Glutamatergic neuron (in vitro differentiated cells): ENCODE measurements at regions not wholly inside any gene's neighbourhood (a gene's known extent, or its start where the extent isn't known, plus 50 kb on each side); places are given as distances from the start of the nearest gene placed in this dataset.

ENCODE experiments used
- DNase-seq: peaks from one replicate; pipeline ENCODE4 v3.0.0; 2022
- H3K27ac Mint-ChIP-seq: one replicate; pipeline ENCODE4 v1.8.0; 2020; ENCODE audit warnings: mild to moderate bottlenecking, mixed read lengths, inconsistent platforms; ENCODE audit not compliant: unreplicated experiment
- H3K27me3 Mint-ChIP-seq: one replicate; pipeline ENCODE4 v1.8.0; 2020; ENCODE audit warnings: mild to moderate bottlenecking, moderate library complexity, mixed read lengths, inconsistent platforms; ENCODE audit not compliant: unreplicated experiment
- H3K36me3 Mint-ChIP-seq: one replicate; pipeline ENCODE4 v1.8.0; 2020; ENCODE audit warnings: mild to moderate bottlenecking, mixed read lengths, inconsistent platforms; ENCODE audit not compliant: unreplicated experiment
- H3K4me1 Mint-ChIP-seq: one replicate; pipeline ENCODE4 v1.8.0; 2020; ENCODE audit warnings: mild to moderate bottlenecking, low read depth, mixed read lengths, inconsistent platforms; ENCODE audit not compliant: unreplicated experiment
- H3K4me3 Mint-ChIP-seq: one replicate; pipeline ENCODE4 v1.8.0; 2020; ENCODE audit warnings: mild to moderate bottlenecking, mixed read lengths, inconsistent platforms; ENCODE audit not compliant: unreplicated experiment
- H3K9me3 Mint-ChIP-seq: one replicate; pipeline ENCODE4 v1.8.0; 2020; ENCODE audit warnings: mild to moderate bottlenecking, moderate library complexity, mixed read lengths, inconsistent platforms; ENCODE audit not compliant: unreplicated experiment
- CTCF ChIP-seq: fragments of 200-600 bp; sonication (generic); IDR thresholded peaks from one replicate; pipeline ENCODE4 v1.5.0; 2021; ENCODE audit not compliant: partially characterized antibody, unreplicated experiment

- no peaks in the 10 kb centered on the region for H3K9me3 Mint-ChIP-seq
- no peak for DNase-seq
- H3K4me3 Mint-ChIP-seq, result no peak overlapping the region
- H3K4me1 Mint-ChIP-seq, result no peaks in the 10 kb centered on the region
- no peak for TF ChIP-seq CTCF
- no peaks in the 10 kb centered on the region for H3K36me3 Mint-ChIP-seq
- H3K27me3 Mint-ChIP-seq, result no peaks in the 10 kb centered on the region
- no peak overlapping the region for H3K27ac Mint-ChIP-seq
Observed at GRCh38 chr6:120947111-120947510, 387.2 kb downstream of the TBC1D32 start.

- no peaks in the 10 kb centered on the region for H3K4me1 Mint-ChIP-seq
- no peaks in the 10 kb centered on the region for H3K9me3 Mint-ChIP-seq
- no peak overlapping the region for H3K27ac Mint-ChIP-seq
- no peaks in the 10 kb centered on the region for H3K27me3 Mint-ChIP-seq
- no peak for TF ChIP-seq CTCF
- H3K4me3 Mint-ChIP-seq, result no peak overlapping the region
- DNase-seq, result no peak
- H3K36me3 Mint-ChIP-seq, result no peaks in the 10 kb centered on the region
Observed at GRCh38 chr6:120945905-120946594, 388.2 kb downstream of the TBC1D32 start.

GRCh38 chr6:120938876-120939472 is 395.3 kb downstream of the TBC1D32 start:
- H3K27ac Mint-ChIP-seq, result no peak overlapping the region
- no peak for TF ChIP-seq CTCF
- H3K36me3 Mint-ChIP-seq, result no peaks in the 10 kb centered on the region
- H3K4me1 Mint-ChIP-seq, result no peaks in the 10 kb centered on the region
- no peaks in the 10 kb centered on the region for H3K9me3 Mint-ChIP-seq
- H3K4me3 Mint-ChIP-seq, result no peak overlapping the region
- no peaks in the 10 kb centered on the region for H3K27me3 Mint-ChIP-seq
- DNase-seq, result no peak

- TF ChIP-seq CTCF, result no peak
- Mint-ChIP-seq H3K36me3 (no peaks in the 10 kb centered on the region), H3K9me3 (no peaks in the 10 kb centered on the region), H3K27ac (no peak overlapping the region), H3K4me1 (no peaks in the 10 kb centered on the region), H3K27me3 (no peaks in the 10 kb centered on the region), H3K4me3 (no peak overlapping the region)
- no peak for DNase-seq
Observed at GRCh38 chr6:120938164-120938875, 396.0 kb downstream of the TBC1D32 start.

- Mint-ChIP-seq H3K4me3 (no peak overlapping the region), H3K9me3 (no peaks in the 10 kb centered on the region), H3K27ac (no peak overlapping the region), H3K27me3 (peaks cover 1% of the 10 kb centered on the region), H3K4me1 (no peaks in the 10 kb centered on the region), H3K36me3 (no peaks in the 10 kb centered on the region)
- TF ChIP-seq CTCF, result no peak
- DNase-seq, result no peak
Observed at GRCh38 chr6:120935908-120936307, 398.4 kb downstream of the TBC1D32 start.
